Urothelium cell line (cell line): ENCODE measurements at regions not wholly inside any gene's neighbourhood (a gene's known extent, or its start where the extent isn't known, plus 50 kb on each side); places are given as distances from the start of the nearest gene placed in this dataset.
"Not testable (repeated sequence)": the region's sequence is repeated elsewhere in the genome, so short reads cannot be mapped to it uniquely, and the experiment has no call there.

Experiments used
- DNase-seq: peaks from one replicate; pipeline ENCODE4 v3.0.0; 2011; ENCODE audit warnings: low spot score, mixed read lengths
- FAIRE-seq: peaks from 2 replicates; lab custom pipeline; 2011; peaks lifted over from hg19 to GRCh38; lab: Jason Lieb, UNC

GRCh38 chr5:39680213-39680612, 255.4 kb upstream of the DAB2 start:
- no peak for DNase-seq
- FAIRE-seq = no peak

GRCh38 chr5:39678534-39678933, 253.8 kb upstream of the DAB2 start:
- no peak for DNase-seq
- no peak for FAIRE-seq

- FAIRE-seq (no peak), DNase-seq (no peak)
These were observed 250.9 kb upstream of the DAB2 start for GRCh38 chr5:39675676-39676075.

- FAIRE-seq (no peak), DNase-seq (no peak)
These were observed 249.7 kb upstream of the DAB2 start for GRCh38 chr5:39674209-39675082.

- FAIRE-seq = no peak
These were observed 246.8 kb upstream of the DAB2 start for GRCh38 chr5:39671561-39671961.

GRCh38 chr5:39670955-39671354, 246.2 kb upstream of the DAB2 start:
- FAIRE-seq (no peak), DNase-seq (no peak)

More at GRCh38 chr5:39671561-39671961, 246.8 kb upstream of the DAB2 start:
- DNase-seq = no peak

- no peak for FAIRE-seq
- no peak for DNase-seq
These were observed 245.6 kb upstream of the DAB2 start for GRCh38 chr5:39670391-39670790.

- FAIRE-seq (peak; percentile 35), DNase-seq (no peak)
These were observed 244.2 kb upstream of the DAB2 start for GRCh38 chr5:39668980-39669379.

GRCh38 chr5:39665328-39665727, 240.5 kb upstream of the DAB2 start:
- DNase-seq (no peak), FAIRE-seq (no peak)

- FAIRE-seq (no peak), DNase-seq (no peak)
These were observed 238.2 kb upstream of the DAB2 start for GRCh38 chr5:39662945-39663344.

- no peak for DNase-seq
These were observed 236.4 kb upstream of the DAB2 start for GRCh38 chr5:39661026-39661779.

GRCh38 chr5:39660020-39660419, 235.2 kb upstream of the DAB2 start:
- no peak for DNase-seq
- FAIRE-seq = no peak

More at GRCh38 chr5:39661026-39661779, 236.4 kb upstream of the DAB2 start:
- no peak for FAIRE-seq

GRCh38 chr5:39658866-39659265, 234.1 kb upstream of the DAB2 start:
- FAIRE-seq (no peak), DNase-seq (no peak)

- DNase-seq = no peak
- no peak for FAIRE-seq
These were observed 233.2 kb upstream of the DAB2 start for GRCh38 chr5:39657943-39658342.

GRCh38 chr5:39656600-39656999, 231.8 kb upstream of the DAB2 start:
- DNase-seq (no peak), FAIRE-seq (no peak)

GRCh38 chr5:39654715-39655114, 229.9 kb upstream of the DAB2 start:
- no peak for DNase-seq
- no peak for FAIRE-seq

GRCh38 chr5:39652481-39652880, 227.7 kb upstream of the DAB2 start:
- FAIRE-seq, DNase-seq: not testable (repeated sequence)

GRCh38 chr5:39652036-39652435, 227.3 kb upstream of the DAB2 start:
- no peak for FAIRE-seq
- DNase-seq = no peak

GRCh38 chr5:39650008-39650762, 225.4 kb upstream of the DAB2 start:
- no peak for DNase-seq
- no peak for FAIRE-seq

- no peak for FAIRE-seq
- DNase-seq = peak; percentile 83
These were observed 224.1 kb upstream of the DAB2 start for GRCh38 chr5:39648848-39649227.
